GM23338 (cell line): ENCODE measurements at regions not wholly inside any gene's neighbourhood (a gene's known extent, or its start where the extent isn't known, plus 50 kb on each side); places are given as distances from the start of the nearest gene placed in this dataset.

Source experiments
- CREB1 ChIP-seq: fragments of 250-450 bp; sonication (Bioruptor Pico); IDR thresholded peaks from 2 replicates; pipeline ENCODE4 v1.5.0; 2020; ENCODE audit warnings: low read depth, mild to moderate bottlenecking, moderate library complexity
- JUNB ChIP-seq: IDR thresholded peaks from one replicate; pipeline ENCODE4 v1.6.1; 2016; ENCODE audit warnings: antibody characterized with exemption; ENCODE audit not compliant: unreplicated experiment
- POLR2AphosphoS5 ChIP-seq: IDR thresholded peaks from 2 replicates; pipeline ENCODE4 v1.6.1; 2016; ENCODE audit warnings: antibody characterized with exemption, low read depth
- TF ChIP-seq, protein P1 (sequence below), 2 experiments: fragments of 200-600 bp in 1 of 2; sonication (generic) in 1 of 2; conservative IDR thresholded peaks; 2 replicates each; pipeline versions ENCODE4 v1.5.1 to v1.6.1; 2016 to 2017; ENCODE audit warnings: antibody characterized with exemption in 2 of 2, low read depth in 2 of 2, mild to moderate bottlenecking in 2 of 2, moderate library complexity in 1 of 2
- TF ChIP-seq, protein P2 (sequence below): IDR thresholded peaks from 2 replicates; pipeline ENCODE4 v1.6.1; 2016; ENCODE audit warnings: antibody characterized with exemption

- TF ChIP-seq, protein P1, sequence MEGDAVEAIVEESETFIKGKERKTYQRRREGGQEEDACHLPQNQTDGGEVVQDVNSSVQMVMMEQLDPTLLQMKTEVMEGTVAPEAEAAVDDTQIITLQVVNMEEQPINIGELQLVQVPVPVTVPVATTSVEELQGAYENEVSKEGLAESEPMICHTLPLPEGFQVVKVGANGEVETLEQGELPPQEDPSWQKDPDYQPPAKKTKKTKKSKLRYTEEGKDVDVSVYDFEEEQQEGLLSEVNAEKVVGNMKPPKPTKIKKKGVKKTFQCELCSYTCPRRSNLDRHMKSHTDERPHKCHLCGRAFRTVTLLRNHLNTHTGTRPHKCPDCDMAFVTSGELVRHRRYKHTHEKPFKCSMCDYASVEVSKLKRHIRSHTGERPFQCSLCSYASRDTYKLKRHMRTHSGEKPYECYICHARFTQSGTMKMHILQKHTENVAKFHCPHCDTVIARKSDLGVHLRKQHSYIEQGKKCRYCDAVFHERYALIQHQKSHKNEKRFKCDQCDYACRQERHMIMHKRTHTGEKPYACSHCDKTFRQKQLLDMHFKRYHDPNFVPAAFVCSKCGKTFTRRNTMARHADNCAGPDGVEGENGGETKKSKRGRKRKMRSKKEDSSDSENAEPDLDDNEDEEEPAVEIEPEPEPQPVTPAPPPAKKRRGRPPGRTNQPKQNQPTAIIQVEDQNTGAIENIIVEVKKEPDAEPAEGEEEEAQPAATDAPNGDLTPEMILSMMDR (conservative IDR thresholded peaks at IDR 0.05; ENCODE audit: low read depth in 2 of 2): no peak
- TF ChIP-seq CREB1 (CRISPR knock-in tag): no peak
- no peak for TF ChIP-seq JUNB
- no peak for TF ChIP-seq POLR2AphosphoS5
- TF ChIP-seq, protein P2, sequence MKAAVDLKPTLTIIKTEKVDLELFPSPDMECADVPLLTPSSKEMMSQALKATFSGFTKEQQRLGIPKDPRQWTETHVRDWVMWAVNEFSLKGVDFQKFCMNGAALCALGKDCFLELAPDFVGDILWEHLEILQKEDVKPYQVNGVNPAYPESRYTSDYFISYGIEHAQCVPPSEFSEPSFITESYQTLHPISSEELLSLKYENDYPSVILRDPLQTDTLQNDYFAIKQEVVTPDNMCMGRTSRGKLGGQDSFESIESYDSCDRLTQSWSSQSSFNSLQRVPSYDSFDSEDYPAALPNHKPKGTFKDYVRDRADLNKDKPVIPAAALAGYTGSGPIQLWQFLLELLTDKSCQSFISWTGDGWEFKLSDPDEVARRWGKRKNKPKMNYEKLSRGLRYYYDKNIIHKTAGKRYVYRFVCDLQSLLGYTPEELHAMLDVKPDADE: no peak
Measured at GRCh38 chr6:9878535-9878934, 536.3 kb downstream of the TFAP2A start.
